ENCODE measurements at regions not wholly inside any gene's neighbourhood (a gene's known extent, or its start where the extent isn't known, plus 50 kb on each side); places are given as distances from the start of the nearest gene placed in this dataset.
"Not testable (repeated sequence)": the region's sequence is repeated elsewhere in the genome, so short reads cannot be mapped to it uniquely, and the experiment has no call there.

- no peak for DNase-seq (ENCODE audit: low read depth)
Measured at GRCh38 chr14:48398675-48399282, 723.4 kb upstream of the MDGA2 start.

GRCh38 chr14:48391661-48392060 is 716.3 kb upstream of the MDGA2 start:
- DNase-seq (ENCODE audit: low read depth), result no peak

- no peak for DNase-seq (ENCODE audit: low read depth)
Measured at GRCh38 chr14:48390346-48390745, 714.9 kb upstream of the MDGA2 start.

GRCh38 chr14:48384821-48385220 is 709.4 kb upstream of the MDGA2 start:
- DNase-seq (ENCODE audit: low read depth), result no peak

GRCh38 chr14:48382961-48383360 is 707.6 kb upstream of the MDGA2 start:
- DNase-seq (ENCODE audit: low read depth), result no peak

GRCh38 chr14:48378541-48378940 is 703.1 kb upstream of the MDGA2 start:
- no peak for DNase-seq (ENCODE audit: low read depth)

- DNase-seq (ENCODE audit: low read depth), result no peak
Measured at GRCh38 chr14:48373981-48374380, 698.6 kb upstream of the MDGA2 start.

- DNase-seq (ENCODE audit: low read depth), result no peak
Measured at GRCh38 chr14:48350971-48351370, 675.6 kb upstream of the MDGA2 start.

- no peak for DNase-seq (ENCODE audit: low read depth)
Measured at GRCh38 chr14:48349689-48350088, 674.3 kb upstream of the MDGA2 start.

GRCh38 chr14:48341069-48341468 is 665.7 kb upstream of the MDGA2 start:
- no peak for DNase-seq (ENCODE audit: low read depth)

- no peak for DNase-seq (ENCODE audit: low read depth)
Measured at GRCh38 chr14:48333221-48333920, 658.0 kb upstream of the MDGA2 start.

GRCh38 chr14:48331421-48331820 is 656.0 kb upstream of the MDGA2 start:
- DNase-seq (ENCODE audit: low read depth), result no peak

- no peak for DNase-seq (ENCODE audit: low read depth)
Measured at GRCh38 chr14:48325486-48325885, 650.1 kb upstream of the MDGA2 start.

- no peak for DNase-seq (ENCODE audit: low read depth)
Measured at GRCh38 chr14:48323665-48324064, 648.3 kb upstream of the MDGA2 start.

- no peak for DNase-seq (ENCODE audit: low read depth)
Measured at GRCh38 chr14:48319823-48320222, 644.4 kb upstream of the MDGA2 start.

GRCh38 chr14:48304729-48305128 is 629.3 kb upstream of the MDGA2 start:
- DNase-seq (ENCODE audit: low read depth), result no peak

GRCh38 chr14:48289701-48290100 is 614.3 kb upstream of the MDGA2 start:
- no peak for DNase-seq (ENCODE audit: low read depth)

GRCh38 chr14:48285217-48285616 is 609.8 kb upstream of the MDGA2 start:
- DNase-seq (ENCODE audit: low read depth), result not testable (repeated sequence)

GRCh38 chr14:48275301-48275700 is 599.9 kb upstream of the MDGA2 start:
- DNase-seq (ENCODE audit: low read depth), result no peak

GRCh38 chr14:48274826-48275225 is 599.4 kb upstream of the MDGA2 start:
- DNase-seq (ENCODE audit: low read depth), result no peak

GRCh38 chr14:48267926-48268325 is 592.5 kb upstream of the MDGA2 start:
- not testable (repeated sequence) for DNase-seq (ENCODE audit: low read depth)

- not testable (repeated sequence) for DNase-seq (ENCODE audit: low read depth)
Measured at GRCh38 chr14:48266201-48266600, 590.8 kb upstream of the MDGA2 start.

- DNase-seq (ENCODE audit: low read depth), result no peak
Measured at GRCh38 chr14:48261436-48261835, 586.0 kb upstream of the MDGA2 start.
